ENCODE measurements at regions not wholly inside any gene's neighbourhood (a gene's known extent, or its start where the extent isn't known, plus 50 kb on each side); places are given as distances from the start of the nearest gene placed in this dataset.

GRCh38 chr10:29804025-29804852, 169.5 kb upstream of the SVIL start:
- H3K4me1 ChIP-seq: peaks cover 12 to 31% (median 21%) of the 10 kb centered on the region in 4 donors
- intact Hi-C loops (cut with DNase I; ENCODE audit: low total_unique reads) (loop anchor here (5.0 to 10.0 kb wide), 2 partner anchors 38 to 69 kb away; no protein-coding TSS in a partner anchor), in situ Hi-C loops (cut with MboI; ENCODE audit: low pct_ligation_motif_present in 1 of 4, low pct_unique_long_range_greater_than_20kb in 1 of 4, low sequenced_read_pairs in 3 of 4) (no loop called here)
- H3K27ac ChIP-seq: peak overlapping the region; percentile 70 to 87 (median 72)
- no peaks in the 10 kb centered on the region for H3K27me3 ChIP-seq
- 0 to 66% methylated on average over 1 to 5 of the region's 5 CpGs for WGBS, 2 donors (ENCODE audit: low coverage in 1 of 2)
- DNase-seq: peak; percentile 52
- no peaks in the 10 kb centered on the region for H3K9me3 ChIP-seq
- no peak for TF ChIP-seq EP300 (IDR thresholded peaks at IDR 0.05; ENCODE audit: low read depth)
- no peak for TF ChIP-seq POLR2A (IDR thresholded peaks at IDR 0.05)
- H3K36me3 ChIP-seq: no peaks in the 10 kb centered on the region
- H3K4me3 ChIP-seq: no peak overlapping the region

DNA sequence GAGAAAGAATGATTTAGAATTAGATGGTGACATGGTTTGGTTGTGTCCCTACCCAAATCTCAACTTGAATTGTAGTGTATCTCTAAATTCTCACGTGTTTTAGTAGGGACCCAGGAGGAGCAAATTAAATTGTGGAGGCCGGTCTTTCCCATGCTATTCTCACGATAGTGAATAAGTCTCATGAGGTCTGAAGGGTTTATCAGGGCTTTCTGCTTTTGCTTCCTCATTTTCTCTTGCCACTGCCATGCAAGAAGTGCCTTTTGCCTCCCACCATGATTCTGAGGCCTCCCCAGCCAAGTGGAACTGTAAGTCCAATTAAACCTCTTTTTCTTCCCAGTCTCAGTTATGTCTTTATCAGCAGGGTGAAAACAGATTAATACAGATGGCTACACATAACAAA, 167.4 kb upstream of the SVIL start:
- intact Hi-C loops (cut with DNase I; ENCODE audit: low total_unique reads): loop anchor here (5.0 to 10.0 kb wide), 2 partner anchors 40 to 67 kb away; no protein-coding TSS in a partner anchor
- Histone ChIP-seq H3K4me3 (no peak overlapping the region), H3K36me3 (no peaks in the 10 kb centered on the region), H3K27me3 (no peaks in the 10 kb centered on the region), H3K27ac (no peak overlapping the region), H3K4me1 (peaks cover 12 to 33% (median 18%) of the 10 kb centered on the region in 4 donors), H3K9me3 (no peaks in the 10 kb centered on the region)
- WGBS, 2 donors (ENCODE audit: low coverage in 1 of 2): 57 to 91% methylated on average over 1 to 3 of the region's 3 CpGs
- in situ Hi-C loops (cut with MboI; ENCODE audit: low pct_ligation_motif_present in 1 of 4, low pct_unique_long_range_greater_than_20kb in 1 of 4, low sequenced_read_pairs in 3 of 4): no loop called here
- TF ChIP-seq POLR2AphosphoS5 (IDR thresholded peaks at IDR 0.05): no peak
- no peak for TF ChIP-seq POLR2A (IDR thresholded peaks at IDR 0.05)
- TF ChIP-seq, protein P1, sequence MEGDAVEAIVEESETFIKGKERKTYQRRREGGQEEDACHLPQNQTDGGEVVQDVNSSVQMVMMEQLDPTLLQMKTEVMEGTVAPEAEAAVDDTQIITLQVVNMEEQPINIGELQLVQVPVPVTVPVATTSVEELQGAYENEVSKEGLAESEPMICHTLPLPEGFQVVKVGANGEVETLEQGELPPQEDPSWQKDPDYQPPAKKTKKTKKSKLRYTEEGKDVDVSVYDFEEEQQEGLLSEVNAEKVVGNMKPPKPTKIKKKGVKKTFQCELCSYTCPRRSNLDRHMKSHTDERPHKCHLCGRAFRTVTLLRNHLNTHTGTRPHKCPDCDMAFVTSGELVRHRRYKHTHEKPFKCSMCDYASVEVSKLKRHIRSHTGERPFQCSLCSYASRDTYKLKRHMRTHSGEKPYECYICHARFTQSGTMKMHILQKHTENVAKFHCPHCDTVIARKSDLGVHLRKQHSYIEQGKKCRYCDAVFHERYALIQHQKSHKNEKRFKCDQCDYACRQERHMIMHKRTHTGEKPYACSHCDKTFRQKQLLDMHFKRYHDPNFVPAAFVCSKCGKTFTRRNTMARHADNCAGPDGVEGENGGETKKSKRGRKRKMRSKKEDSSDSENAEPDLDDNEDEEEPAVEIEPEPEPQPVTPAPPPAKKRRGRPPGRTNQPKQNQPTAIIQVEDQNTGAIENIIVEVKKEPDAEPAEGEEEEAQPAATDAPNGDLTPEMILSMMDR (IDR thresholded peaks at IDR 0.05): no peak
- no peak for TF ChIP-seq EP300 (IDR thresholded peaks at IDR 0.05; ENCODE audit: low read depth)
- DNase-seq: no peak

GRCh38 chr10:29798921-29799690, 164.3 kb upstream of the SVIL start:
- Histone ChIP-seq H3K9me3 (no peaks in the 10 kb centered on the region), H3K36me3 (no peaks in the 10 kb centered on the region), H3K27me3 (no peaks in the 10 kb centered on the region), H3K4me1 (peaks cover 13 to 40% (median 17%) of the 10 kb centered on the region in 4 donors), H3K4me3 (no peak overlapping the region), H3K27ac (peak overlapping the region in 2 of 4 donors; percentile 78 to 79)
- in situ Hi-C loops (cut with MboI; ENCODE audit: low pct_ligation_motif_present in 1 of 4, low pct_unique_long_range_greater_than_20kb in 1 of 4, low sequenced_read_pairs in 3 of 4) (no loop called here), intact Hi-C loops (cut with DNase I; ENCODE audit: low total_unique reads) (no loop called here)
- no peak for TF ChIP-seq EP300 (IDR thresholded peaks at IDR 0.05; ENCODE audit: low read depth)
- TF ChIP-seq POLR2AphosphoS5 (IDR thresholded peaks at IDR 0.05): no peak
- no peak for TF ChIP-seq POLR2A (IDR thresholded peaks at IDR 0.05)
- TF ChIP-seq, protein P1 (IDR thresholded peaks at IDR 0.05): no peak
- WGBS, 2 donors (ENCODE audit: low coverage in 1 of 2): 73 to 86% methylated on average over 3 to 6 of the region's 6 CpGs
- DNase-seq: no peak

DNA sequence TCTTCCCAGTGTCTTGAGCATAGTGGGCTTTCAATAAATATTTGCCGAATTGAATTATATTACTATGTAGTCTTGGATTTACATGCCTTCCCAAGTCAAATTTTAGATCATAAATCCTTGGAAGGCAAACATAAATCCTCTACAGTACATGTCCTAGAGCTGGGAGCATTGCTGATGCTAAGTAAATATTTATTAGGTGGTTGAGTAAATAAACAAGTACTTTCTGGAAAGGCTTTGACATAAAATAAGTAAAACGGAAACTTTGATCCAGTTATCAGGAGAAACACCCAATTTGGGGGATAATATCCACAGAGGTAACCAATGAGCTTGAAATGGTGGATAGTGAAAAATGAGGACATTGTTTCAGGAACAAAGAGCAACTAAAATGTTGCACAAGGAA, 162.8 kb upstream of the SVIL start:
- in situ Hi-C loops (cut with MboI; ENCODE audit: low pct_ligation_motif_present in 1 of 4, low pct_unique_long_range_greater_than_20kb in 1 of 4, low sequenced_read_pairs in 3 of 4) (no loop called here), intact Hi-C loops (cut with DNase I; ENCODE audit: low total_unique reads) (no loop called here)
- no peak for DNase-seq
- 51% methylated on average over 2 of the region's 2 CpGs for WGBS, 2 donors (ENCODE audit: low coverage in 1 of 2)
- Histone ChIP-seq H3K4me1 (peaks cover 3 to 30% (median 11%) of the 10 kb centered on the region in 4 donors), H3K4me3 (no peak overlapping the region), H3K27ac (peak overlapping the region; percentile 71 to 87 (median 78)), H3K27me3 (no peaks in the 10 kb centered on the region), H3K9me3 (no peaks in the 10 kb centered on the region), H3K36me3 (no peaks in the 10 kb centered on the region)
- TF ChIP-seq POLR2AphosphoS5 (IDR thresholded peaks at IDR 0.05) (no peak), EP300 (IDR thresholded peaks at IDR 0.05; ENCODE audit: low read depth) (no peak), POLR2A (IDR thresholded peaks at IDR 0.05) (no peak)
- TF ChIP-seq, protein P1 (IDR thresholded peaks at IDR 0.05): no peak
